ENCODE measurements at regions not wholly inside any gene's neighbourhood (a gene's known extent, or its start where the extent isn't known, plus 50 kb on each side); places are given as distances from the start of the nearest gene placed in this dataset.

DNA sequence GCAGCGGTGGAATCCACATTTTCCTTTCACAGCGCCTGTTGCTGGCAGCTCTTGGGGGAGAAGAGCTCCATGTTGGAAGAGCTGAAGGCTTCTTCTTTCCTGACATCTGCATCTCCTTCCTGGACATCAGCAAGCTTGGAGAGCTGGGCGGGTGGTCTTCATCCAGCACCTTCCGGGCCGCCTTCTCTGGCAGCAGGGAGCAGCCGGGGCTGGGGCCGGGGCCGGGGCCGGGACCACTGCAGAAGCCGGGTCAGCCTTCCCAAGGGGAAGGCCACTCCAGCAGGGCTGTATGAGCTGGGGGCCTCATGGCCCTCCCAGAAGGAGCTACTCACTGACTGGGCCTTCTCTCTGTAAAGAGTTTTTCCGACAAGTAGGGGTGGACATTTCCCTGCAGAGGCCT is 787.5 kb downstream of the TLE4 start:
- DNase-seq (ENCODE audit: extremely low spot score) = no peak
- CTCF ChIA-PET = no interaction called here
- POLR2A ChIA-PET = no interaction called here
- TF ChIP-seq, protein P1, sequence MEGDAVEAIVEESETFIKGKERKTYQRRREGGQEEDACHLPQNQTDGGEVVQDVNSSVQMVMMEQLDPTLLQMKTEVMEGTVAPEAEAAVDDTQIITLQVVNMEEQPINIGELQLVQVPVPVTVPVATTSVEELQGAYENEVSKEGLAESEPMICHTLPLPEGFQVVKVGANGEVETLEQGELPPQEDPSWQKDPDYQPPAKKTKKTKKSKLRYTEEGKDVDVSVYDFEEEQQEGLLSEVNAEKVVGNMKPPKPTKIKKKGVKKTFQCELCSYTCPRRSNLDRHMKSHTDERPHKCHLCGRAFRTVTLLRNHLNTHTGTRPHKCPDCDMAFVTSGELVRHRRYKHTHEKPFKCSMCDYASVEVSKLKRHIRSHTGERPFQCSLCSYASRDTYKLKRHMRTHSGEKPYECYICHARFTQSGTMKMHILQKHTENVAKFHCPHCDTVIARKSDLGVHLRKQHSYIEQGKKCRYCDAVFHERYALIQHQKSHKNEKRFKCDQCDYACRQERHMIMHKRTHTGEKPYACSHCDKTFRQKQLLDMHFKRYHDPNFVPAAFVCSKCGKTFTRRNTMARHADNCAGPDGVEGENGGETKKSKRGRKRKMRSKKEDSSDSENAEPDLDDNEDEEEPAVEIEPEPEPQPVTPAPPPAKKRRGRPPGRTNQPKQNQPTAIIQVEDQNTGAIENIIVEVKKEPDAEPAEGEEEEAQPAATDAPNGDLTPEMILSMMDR (IDR thresholded peaks at IDR 0.05; ENCODE audit: control extremely low read depth, extremely low read depth, low read depth, missing control alignments) = no peak

DNA sequence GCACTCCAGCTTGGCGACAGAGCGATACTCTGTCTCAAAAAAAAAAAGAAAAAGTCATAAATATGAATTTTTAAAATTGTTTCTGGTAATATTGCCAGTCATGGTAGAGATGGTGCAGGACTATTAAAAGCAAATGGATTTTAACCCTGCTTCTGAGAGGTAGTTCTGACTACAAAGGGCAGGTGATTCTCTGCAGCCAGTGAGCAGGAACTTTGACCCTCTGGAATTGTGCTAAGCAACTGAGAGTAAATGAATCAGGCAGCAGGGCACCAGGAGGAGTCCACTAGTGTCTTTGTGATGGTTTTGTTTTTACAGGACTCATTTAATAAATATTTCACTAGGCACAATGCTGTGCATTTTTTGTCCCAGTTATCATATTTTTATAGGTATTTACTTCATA is 781.2 kb downstream of the TLE4 start:
- ChIA-PET POLR2A (no interaction called here), CTCF (no interaction called here)
- TF ChIP-seq, protein P1 (IDR thresholded peaks at IDR 0.05; ENCODE audit: control extremely low read depth, extremely low read depth, low read depth, missing control alignments) = no peak
- no peak for DNase-seq (ENCODE audit: extremely low spot score)

DNA sequence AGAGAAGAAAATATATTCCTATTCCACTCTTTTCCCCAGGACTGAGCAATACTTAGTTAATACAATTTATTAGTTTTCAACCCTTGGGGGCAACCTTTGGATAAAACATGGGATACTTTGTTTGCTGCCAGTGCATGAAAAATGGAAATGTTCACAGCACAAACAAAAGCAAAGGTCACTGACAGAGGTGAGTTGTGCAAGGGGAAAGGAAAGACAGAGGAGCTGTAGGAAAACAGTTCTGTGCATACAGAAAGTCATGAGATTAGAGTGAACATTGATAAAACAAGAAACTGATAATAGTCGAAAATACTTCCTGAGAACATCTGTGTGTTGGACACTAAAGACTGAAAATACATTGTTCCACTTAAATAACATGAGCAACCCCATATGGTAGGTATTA is 779.8 kb downstream of the TLE4 start:
- TF ChIP-seq, protein P1 (IDR thresholded peaks at IDR 0.05; ENCODE audit: control extremely low read depth, extremely low read depth, low read depth, missing control alignments) = no peak
- POLR2A ChIA-PET = no interaction called here
- CTCF ChIA-PET = no interaction called here
- DNase-seq (ENCODE audit: extremely low spot score) = no peak

DNA sequence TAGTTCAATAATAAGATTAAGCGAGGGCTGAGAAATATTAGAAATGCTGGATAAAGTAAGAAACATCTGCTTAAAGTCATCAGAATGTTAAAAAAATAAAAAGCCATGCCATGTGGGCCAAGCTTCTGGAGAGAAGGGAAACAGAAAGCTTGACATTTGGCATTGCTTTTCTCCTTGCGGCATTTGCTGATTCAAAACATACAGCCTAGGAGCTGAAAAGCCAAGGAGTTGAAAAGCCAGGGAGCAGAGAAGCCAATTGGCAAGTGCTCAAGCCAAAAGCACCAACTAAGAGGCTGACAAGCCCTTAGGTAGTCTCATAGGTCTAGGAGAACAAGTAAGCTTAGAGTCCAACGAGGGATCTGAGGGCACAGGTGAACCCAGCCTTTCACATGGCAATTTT is 754.3 kb downstream of the TLE4 start:
- ChIA-PET CTCF (no interaction called here), POLR2A (no interaction called here)
- TF ChIP-seq, protein P1 (IDR thresholded peaks at IDR 0.05; ENCODE audit: control extremely low read depth, extremely low read depth, low read depth, missing control alignments) = no peak
- DNase-seq (ENCODE audit: extremely low spot score) = no peak

DNA sequence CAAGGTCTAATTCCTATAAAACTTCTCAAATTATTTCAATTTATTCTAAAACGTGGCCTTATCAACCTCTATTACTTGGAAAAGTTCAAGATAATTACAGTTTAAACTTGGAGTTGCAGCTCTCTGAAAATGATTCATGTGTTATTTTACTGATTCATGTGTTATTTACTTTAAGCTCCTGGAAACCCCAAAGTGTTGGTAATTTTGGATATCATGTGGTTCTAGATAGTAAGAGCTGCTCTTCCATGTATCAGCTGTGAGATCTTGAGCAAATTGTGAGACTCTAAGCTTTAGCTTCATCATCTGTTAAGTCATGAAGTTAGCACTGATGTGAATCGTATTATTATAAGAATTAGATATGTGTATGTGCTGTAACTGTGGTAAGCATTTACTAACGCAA is 749.2 kb downstream of the TLE4 start:
- POLR2A ChIA-PET = no interaction called here
- CTCF ChIA-PET = no interaction called here
- no peak for DNase-seq (ENCODE audit: extremely low spot score)
- TF ChIP-seq, protein P1 (IDR thresholded peaks at IDR 0.05; ENCODE audit: control extremely low read depth, extremely low read depth, low read depth, missing control alignments) = no peak

DNA sequence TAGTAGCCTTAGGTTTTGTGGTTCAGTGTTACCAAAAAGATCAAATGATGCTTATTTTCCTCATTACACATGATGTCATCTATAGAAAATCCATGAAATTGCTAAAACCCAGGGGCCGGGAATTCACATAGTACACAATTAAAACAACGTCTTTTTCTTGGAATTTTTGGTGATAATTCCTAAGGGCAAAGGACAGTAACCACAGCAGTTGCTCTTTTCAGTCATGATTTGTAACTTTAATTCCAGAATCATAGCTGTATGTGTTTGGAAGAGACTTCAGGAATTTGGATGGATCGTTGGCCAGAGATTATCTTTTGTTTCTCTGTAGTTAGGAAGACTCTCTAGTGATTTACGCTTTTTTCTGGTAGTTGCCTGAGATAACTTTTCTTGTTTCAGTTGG is 748.7 kb downstream of the TLE4 start:
- TF ChIP-seq, protein P1 (IDR thresholded peaks at IDR 0.05; ENCODE audit: control extremely low read depth, extremely low read depth, low read depth, missing control alignments) = no peak
- ChIA-PET POLR2A (no interaction called here), CTCF (no interaction called here)
- DNase-seq (ENCODE audit: extremely low spot score) = no peak

DNA sequence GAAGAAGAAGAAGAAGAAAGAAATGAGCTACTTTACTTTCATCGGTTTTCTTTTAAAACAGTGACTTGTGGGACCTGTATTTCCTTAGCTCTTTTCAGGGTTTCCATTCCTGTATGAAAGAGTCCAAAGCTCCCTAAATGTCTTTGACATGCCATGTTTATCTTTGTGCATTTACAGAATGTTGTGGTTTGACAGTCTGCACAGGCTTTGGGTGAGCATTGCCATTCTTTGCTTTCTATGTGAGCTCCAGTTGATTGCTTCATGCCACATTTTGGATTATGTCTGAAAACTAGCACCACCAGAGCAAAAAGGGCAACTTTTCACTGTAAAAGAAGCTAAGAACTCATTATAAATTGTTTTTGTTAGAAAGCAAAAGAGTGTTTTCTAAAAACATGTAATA is 733.4 kb downstream of the TLE4 start:
- CTCF ChIA-PET = interaction anchor here (1.6 kb wide), 1 partner anchor 9 kb away, joined by 4 read pairs; no protein-coding TSS in a partner anchor
- no peak for DNase-seq (ENCODE audit: extremely low spot score)
- POLR2A ChIA-PET = no interaction called here
- TF ChIP-seq, protein P1 (IDR thresholded peaks at IDR 0.05; ENCODE audit: control extremely low read depth, extremely low read depth, low read depth, missing control alignments) = no peak

Data from GM10248 (cell line).